GM12874 (cell line): ENCODE measurements at regions not wholly inside any gene's neighbourhood (a gene's known extent, or its start where the extent isn't known, plus 50 kb on each side); places are given as distances from the start of the nearest gene placed in this dataset.

ENCODE experiments used
- CTCF ChIP-seq: IDR thresholded peaks from 2 replicates; pipeline ENCODE4 v1.5.1; 2011; ENCODE audit warnings: low read depth, mild to moderate bottlenecking, control low read depth, low read length, moderate library complexity; ENCODE audit not compliant: insufficient read depth

GRCh38 chrY:17085303-17085702 lies 794.7 kb downstream of the CDY2B start:
- no peak for TF ChIP-seq CTCF

DNA sequence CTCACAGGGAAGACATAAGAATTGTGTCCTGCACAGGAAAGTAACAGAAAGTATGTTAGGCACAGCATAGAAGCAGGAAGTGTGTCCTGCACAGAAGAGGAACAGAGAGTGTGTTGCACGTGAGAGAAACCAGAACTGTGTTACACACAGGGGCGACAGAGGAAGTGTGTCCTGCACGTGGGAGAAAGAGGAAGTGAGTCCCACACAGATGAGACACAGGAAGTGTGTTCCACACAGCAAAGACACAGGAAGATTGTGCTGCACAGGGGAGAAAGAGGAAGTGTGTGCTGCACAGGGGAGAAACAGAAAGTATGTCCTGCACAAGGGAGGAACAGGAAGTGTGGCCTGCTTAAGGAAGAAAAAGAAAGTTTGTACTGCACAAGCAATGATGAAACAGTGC lies 800.1 kb downstream of the CDY2B start:
- TF ChIP-seq CTCF, result no peak

DNA sequence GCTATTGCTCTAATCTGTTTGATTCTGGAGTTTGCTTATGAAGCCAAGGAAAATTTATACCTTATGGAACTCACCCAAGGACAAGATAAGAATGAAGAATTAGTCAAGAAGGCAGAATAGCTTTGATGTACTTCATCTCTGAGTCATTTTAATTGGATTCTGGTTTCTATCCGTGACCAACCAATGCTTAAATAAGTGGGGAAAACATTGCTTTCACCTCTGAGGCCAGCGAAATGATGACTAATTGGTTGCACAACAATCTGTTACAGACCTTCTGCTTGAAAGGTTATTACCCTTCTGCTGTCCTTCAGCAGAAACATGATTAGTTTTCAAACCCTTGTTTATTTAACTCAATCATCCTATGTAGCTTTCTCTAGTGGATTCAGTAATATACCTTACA lies 812.7 kb downstream of the CDY2B start:
- no peak for TF ChIP-seq CTCF

DNA sequence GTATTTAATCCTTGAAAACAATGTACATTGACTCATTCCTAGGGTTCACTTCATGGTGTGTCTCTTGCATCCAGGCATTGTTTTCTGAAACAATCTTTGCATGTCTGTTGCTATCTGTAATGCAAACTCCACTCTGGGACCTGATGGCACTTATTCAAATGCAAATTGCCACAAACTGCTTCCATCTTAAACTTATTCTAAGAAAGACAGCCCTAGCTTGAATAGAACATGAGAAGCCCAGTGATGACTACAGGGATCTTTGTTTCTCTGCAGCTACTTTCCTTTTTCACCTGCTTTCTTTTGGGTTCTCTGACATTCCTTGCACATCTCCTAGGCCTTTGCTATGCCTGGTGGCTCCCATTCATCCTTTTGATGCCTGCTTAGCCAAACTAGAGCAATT lies 827.0 kb downstream of the CDY2B start:
- TF ChIP-seq CTCF, result no peak

DNA sequence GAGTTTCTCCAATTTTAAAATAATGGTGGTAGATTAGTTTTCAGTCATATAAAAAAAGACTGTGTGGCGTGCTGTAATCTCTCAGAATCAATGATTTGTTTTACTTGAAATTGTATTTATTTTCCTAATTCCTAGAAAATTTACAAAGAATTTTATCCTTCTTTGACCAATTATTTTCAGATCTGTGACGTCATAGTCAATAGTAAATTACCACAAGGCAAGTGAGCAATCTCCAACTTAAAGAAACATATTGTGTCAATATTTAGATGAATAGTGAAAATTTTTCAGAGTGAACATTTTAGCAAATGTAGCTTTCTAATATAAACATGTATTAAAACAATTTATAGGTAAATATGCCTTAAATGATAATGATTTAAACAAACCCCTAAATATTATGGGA lies 829.6 kb downstream of the CDY2B start:
- TF ChIP-seq CTCF, result no peak

DNA sequence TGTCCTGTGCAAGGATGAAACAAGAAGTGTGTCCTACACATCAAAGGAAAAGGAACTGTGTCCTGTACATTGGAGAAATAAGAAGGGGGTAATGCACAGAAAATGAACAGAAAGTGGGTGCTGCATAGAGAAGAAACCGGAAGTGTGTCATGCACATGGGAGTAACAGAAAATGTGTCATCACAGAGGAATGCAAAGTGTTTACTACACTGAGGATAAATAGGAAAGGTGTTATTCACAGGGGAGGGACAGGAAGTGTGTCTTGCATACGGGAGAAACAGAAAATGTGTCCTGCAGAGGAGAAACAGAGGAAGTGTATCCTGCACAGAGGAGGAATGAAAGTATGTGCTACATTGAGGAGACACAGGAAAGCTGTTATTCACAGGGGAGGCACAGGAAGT lies 834.9 kb downstream of the CDY2B start:
- TF ChIP-seq CTCF, result no peak

GRCh38 chrY:17044723-17045122 lies 835.3 kb downstream of the CDY2B start:
- no peak for TF ChIP-seq CTCF

GRCh38 chrY:17044272-17044671 lies 835.7 kb downstream of the CDY2B start:
- TF ChIP-seq CTCF, result peak; percentile 30; the same call in 1 of the 2 replicates
